ENCODE measurements at regions not wholly inside any gene's neighbourhood (a gene's known extent, or its start where the extent isn't known, plus 50 kb on each side); places are given as distances from the start of the nearest gene placed in this dataset.
A peak's percentile ranks its signal among the peaks of the same experiment; 100 is the strongest.

GRCh38 chr4:140316799-140317198 lies 56.6 kb upstream of the SCOC start:
- no peak for DNase-seq

GRCh38 chr4:140315970-140316369 lies 57.5 kb upstream of the SCOC start:
- DNase-seq = no peak

DNA sequence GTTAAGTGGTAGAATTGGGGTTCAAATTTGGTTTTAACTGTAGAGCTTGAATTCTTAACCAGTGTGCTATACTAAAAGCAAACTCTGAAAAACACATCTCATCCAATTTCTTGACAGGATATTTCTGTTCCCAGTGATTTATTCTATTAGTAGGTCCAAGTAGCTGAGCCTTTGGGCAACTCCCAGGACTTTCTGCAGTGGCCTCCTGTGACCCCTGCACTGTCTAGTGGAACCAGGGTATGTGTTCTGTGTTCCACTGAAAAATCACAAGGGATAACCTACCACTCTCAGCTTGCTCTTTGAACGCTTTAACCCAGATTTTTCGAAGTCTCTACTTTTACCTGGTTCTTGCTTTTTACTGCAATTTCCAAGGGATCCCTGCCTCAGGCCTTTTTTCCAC lies 58.0 kb upstream of the SCOC start:
- DNase-seq = no peak

DNA sequence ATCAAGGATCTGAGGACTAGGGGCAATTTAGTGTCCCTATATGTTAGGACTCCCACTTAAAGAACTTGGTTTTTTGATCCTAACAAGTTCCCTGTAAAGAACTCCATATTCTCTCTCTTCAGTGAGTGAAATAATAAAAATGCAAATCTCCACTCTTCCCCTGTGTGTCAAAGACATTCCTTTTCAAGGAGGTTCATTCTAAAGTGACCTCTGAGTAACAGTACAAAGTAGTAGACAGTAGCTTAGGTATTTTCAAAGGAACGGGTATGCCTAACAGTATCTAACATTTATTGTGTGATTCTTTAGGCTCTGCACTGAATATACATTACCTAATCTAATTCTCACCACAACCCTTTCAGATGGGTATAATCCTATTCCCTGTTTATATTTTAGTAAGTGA lies 58.4 kb upstream of the SCOC start:
- DNase-seq = no peak

DNA sequence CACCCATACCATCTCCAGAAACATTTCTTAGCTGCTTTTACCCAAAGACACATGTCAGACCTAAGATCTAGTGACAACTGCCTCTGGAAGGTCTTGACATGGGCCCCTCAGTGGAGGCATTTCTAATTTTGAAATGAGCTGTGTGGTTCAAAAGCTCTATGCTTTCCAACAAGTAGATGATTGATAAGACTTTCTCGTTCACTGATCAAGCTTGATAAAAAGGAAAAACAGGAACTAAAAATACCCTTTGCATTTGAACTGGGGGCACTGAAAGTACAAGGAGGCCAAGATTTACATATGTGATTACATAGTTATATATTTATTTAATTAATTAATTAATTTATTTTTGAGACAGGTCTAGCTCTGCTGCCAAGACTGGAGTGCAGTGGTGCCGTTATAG lies 61.3 kb upstream of the SCOC start:
- DNase-seq = no peak

DNA sequence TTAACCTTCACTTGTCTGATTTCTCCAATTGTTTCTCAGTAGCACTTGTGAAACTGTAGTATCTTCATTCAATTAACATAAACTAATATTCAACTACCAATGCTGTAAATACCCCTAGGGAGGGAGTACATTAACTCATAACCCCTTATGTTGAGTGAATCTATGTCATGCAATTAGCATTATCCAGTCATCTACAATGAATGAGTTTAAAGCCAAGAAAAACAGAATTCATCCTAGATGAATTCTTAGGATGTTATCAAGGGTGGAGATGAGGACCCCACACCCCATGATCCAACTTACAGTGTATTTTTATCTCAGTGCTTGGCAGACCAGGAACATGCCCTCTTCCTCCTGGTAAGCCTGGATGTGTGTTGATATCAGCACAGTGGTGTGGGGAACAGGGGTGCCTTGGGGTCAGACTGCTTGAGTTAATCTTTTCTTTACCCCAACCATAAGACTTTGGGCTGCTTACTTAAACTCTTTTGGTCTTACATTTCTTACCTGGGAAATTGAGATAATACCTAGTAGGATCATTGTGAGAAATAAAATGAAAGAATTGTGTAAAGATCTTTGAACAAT lies 62.1 kb upstream of the SCOC start:
- no peak for DNase-seq

- no peak for DNase-seq
Measured at GRCh38 chr4:140309124-140309870, 64.1 kb upstream of the SCOC start.

DNA sequence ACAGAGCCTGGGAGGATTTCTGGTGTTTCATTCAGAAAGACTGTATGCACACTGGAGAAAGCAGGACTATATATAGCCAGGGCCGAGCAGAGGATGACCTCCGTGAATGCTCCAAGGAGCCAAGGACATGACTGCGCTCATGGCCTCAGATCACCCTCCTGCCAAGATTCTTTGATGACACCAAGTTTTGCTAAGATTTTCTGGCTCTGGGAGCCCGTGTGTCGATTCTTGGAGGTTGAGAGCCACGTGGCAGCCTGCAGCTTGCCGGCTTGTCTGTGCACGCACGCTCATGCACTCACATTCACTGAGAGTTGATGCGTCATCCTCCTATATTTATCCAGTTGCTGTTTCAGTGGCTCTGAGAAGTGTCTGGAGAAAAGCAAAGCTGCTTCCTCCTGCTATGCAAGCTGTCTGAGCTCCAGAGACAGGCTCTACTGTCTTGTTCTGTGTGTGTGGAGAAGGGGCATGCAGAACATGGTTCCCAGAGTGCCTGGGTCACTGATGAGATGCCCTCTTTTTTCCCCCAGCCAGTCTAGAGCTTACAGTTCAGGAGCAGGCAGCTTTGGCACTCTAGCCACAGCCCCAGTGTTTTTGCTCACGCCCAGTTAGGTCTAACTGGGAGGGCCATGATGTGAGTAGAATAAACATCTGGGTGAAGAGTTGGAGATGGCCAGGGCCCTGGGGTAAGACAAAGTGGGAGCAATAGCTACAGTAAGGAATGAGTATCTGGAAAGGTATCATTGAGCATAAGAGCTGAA lies 64.9 kb upstream of the SCOC start:
- DNase-seq = no peak

DNA sequence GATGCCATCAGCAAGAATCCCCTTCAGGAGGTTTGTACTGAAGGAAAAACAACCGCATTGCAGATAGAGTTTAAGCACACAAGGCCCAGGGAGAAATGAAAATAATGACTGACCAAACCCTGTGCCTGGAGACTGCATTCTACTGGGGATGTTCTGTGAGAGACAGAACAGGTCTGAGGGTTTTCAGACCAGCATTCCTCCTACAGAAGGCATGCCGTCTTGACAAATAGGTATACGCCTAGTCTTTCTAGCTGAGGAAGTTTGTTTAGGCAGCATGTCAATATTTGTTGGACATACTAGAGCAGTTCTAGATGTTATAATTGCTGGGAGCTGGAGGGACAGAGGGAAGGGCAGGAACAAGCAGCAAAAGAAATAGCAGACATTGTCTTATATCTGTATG lies 68.4 kb upstream of the SCOC start:
- DNase-seq = peak; percentile 46

DNA sequence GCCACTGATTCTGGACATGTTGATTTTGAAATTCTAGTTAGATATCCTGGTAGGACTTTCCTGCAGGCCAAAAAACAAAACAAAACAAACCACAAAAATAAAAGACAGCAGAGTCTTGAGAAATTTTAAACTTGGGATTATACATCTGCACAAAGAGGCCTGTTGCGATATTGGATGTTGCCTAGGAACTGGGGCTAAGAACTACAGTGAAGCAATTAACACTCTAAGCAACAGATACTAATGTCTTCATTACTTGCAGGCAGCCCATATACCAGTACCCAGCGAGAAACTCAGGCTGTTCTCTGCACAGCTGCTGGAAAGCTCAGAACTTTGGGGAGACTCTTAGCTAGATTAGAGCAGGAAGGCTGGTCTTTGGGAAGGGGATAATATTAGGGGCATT lies 69.1 kb upstream of the SCOC start:
- DNase-seq = no peak

DNA sequence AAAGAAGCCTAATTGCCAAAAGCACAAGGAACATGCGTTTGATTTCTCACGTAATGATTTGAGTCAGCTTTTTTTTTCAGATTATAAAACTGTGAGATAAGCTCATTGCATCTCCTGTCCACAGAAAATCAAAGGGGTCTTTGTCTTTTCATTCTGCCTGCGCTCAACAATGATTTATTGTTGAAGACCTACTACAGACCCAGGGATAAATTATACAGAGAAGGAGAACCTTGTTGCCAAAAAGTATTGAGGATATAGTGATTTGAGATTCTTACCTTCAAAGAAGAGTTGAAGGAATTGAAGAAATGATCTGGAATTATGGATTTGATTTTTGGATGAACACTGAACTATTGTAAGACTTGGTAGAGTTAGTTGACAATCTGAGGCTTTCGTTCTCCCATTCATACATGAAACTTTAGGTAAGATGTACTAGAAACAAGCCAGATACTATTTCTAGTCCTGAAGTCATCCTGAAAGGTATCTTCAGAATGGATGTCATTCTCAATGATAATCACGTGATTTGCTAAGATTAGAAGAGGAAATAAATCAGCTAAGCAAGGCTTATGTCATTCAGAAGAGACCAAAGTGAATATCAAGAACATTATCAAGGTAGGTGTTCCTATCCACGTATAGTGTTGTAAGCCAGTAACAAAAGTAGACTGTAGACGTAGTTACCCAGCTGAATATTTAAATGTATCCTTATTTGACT lies 71.1 kb upstream of the SCOC start:
- no peak for DNase-seq

DNA sequence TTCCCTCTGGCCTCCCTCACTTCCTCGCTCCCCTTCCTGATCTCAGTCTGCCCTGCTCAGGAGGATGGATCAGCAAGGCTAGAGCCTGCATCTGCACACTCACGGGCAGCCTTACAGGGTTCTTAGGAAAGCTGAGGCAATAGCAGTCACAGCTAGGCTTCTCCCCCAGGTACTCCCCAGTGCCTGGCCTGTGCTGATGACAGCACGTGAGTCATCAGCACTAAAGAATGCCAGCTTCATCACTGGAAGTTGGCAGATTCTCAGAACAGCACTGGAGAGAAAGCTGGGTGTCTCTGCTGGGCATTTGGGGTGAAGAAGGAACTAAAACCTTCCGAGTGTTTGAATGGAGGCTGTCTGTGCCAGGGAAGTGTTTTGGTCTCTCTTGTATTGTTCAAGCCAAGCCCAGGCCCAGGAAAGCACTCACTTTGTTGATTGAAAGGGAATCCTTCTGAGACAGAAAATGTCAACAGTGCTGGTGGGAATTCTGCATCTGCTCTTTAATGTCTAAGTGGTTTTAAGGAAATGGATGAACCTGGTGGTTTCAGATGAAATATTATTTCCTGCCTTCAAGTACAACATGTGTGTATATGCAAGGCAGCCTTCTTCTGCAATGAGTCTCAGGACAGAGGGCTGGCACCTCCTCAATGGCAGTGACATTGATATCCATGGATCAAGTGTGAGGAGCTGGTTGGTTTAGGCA lies 73.0 kb upstream of the SCOC start:
- DNase-seq = no peak

GRCh38 chr4:140298001-140298400 lies 75.4 kb upstream of the SCOC start:
- DNase-seq = no peak

GRCh38 chr4:140297221-140297570 lies 76.2 kb upstream of the SCOC start:
- peak; percentile 56 for DNase-seq

- DNase-seq = peak; percentile 66
Measured at GRCh38 chr4:140296335-140297220, 76.9 kb upstream of the SCOC start.

- DNase-seq = no peak
Measured at GRCh38 chr4:140293979-140294378, 79.5 kb upstream of the SCOC start.

- no peak for DNase-seq
Measured at GRCh38 chr4:140291259-140291658, 82.2 kb upstream of the SCOC start.

GRCh38 chr4:140289486-140289885 lies 84.0 kb upstream of the SCOC start:
- DNase-seq = no peak

DNA sequence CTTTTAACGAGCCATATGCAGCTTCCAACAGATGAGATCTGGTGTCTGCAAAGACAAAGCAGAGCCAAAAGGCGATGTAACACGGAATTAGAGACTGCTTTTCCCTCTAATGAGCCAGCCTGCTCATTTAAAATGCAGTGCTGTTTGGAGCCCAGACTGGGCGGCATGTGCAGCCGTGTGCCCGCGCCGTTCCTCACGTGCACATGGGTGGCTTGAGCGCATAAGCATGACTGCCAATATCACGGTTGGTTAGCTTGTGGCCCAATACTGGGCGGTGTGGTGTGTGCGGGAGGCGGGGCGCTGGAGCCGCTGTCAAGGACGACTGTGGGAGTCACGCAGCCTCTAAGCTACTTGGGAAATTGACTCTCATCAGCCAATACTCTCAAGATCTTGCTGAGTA lies 87.0 kb upstream of the SCOC start:
- peak; percentile 66 for DNase-seq

DNA sequence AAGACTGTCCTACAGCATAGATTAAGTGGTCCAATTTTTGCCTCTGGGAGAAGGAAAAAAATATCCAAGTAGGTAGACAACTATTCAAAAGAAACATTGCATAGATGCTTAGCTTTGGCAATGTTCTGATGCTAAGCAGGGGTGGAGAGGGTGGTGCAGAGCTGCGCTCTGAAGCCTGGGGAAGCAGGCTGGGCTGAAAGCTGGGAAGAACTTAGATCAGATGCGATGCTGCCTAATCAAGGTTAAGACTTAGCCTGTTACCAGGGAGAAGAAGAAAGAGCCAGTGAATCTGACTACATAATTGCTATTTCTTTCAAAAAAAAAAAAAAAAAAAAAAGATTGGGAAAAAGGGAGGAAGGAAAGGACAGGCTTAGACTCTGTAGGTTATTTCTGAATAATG lies 89.0 kb upstream of the SCOC start:
- no peak for DNase-seq

DNA sequence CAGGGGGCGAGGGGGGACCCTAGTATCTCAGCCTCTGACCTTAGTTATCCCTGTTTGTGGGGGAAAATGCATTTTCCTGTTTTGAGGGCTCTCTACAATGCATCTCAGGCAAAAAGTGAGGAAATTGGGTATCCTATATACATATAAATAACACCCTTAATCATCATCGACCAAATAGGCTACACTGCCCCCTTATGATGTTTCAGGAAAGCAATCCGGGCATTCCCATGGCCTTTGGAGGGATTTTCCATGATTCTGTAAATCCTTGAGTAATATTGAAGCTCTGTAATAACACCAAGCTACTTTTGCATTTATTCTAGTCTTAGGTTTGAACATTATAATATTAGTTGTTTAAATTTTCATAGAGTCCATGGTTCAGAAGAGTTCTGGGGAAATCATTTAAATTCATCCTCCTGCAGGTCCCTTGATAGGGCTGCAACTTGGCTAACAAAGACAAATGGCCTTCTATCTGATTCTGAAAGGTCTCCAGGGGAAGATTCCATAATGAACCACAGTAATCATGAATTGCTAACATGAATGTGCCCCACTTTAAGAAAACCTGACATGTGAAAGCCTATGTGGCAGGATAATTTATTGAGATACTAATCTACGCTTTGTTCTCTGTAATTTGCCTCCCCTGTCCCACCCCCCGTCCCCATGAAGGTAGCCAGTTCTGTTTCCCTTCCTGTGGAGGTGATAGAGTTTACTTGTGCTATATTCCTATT lies 91.5 kb upstream of the SCOC start:
- no peak for DNase-seq

Measured in retina (tissue), 1 donor.